Upper lobe of left lung (tissue), 4 donors: ENCODE measurements at regions not wholly inside any gene's neighbourhood (a gene's known extent, or its start where the extent isn't known, plus 50 kb on each side); places are given as distances from the start of the nearest gene placed in this dataset.

Experiments used
- EP300 ChIP-seq, 4 donors: sonication (generic); formaldehyde crosslinking; IDR thresholded peaks; one replicate each; pipeline ENCODE4 v1.5.1; 2017; ENCODE audit warnings: antibody characterized with exemption in 4 of 4, control low read depth in 2 of 4
- POLR2A ChIP-seq, 4 donors: fragments of 450-650 bp; IDR thresholded peaks; one replicate each; pipeline ENCODE4 v1.5.1; 2016 to 2017; ENCODE audit warnings: antibody characterized with exemption in 4 of 4, mild to moderate bottlenecking in 2 of 4
- POLR2AphosphoS5 ChIP-seq, 2 donors: sonication (generic); formaldehyde crosslinking; IDR thresholded peaks; one replicate each; pipeline ENCODE4 v1.5.1; 2017; ENCODE audit warnings: antibody characterized with exemption in 2 of 2
- TF ChIP-seq, protein P1 (sequence below), 6 experiments: fragments of 450-650 bp in 4 of 6; fragments of 200-600 bp in 2 of 6; sonication (generic) in 2 of 6; IDR thresholded peaks; one replicate each; pipeline ENCODE4 v1.5.1; 2016 to 2019; ENCODE audit warnings: antibody characterized with exemption in 6 of 6

GRCh38 chr7:159210581-159211235 lies 66.0 kb upstream of the VIPR2 start:
- TF ChIP-seq, protein P1, sequence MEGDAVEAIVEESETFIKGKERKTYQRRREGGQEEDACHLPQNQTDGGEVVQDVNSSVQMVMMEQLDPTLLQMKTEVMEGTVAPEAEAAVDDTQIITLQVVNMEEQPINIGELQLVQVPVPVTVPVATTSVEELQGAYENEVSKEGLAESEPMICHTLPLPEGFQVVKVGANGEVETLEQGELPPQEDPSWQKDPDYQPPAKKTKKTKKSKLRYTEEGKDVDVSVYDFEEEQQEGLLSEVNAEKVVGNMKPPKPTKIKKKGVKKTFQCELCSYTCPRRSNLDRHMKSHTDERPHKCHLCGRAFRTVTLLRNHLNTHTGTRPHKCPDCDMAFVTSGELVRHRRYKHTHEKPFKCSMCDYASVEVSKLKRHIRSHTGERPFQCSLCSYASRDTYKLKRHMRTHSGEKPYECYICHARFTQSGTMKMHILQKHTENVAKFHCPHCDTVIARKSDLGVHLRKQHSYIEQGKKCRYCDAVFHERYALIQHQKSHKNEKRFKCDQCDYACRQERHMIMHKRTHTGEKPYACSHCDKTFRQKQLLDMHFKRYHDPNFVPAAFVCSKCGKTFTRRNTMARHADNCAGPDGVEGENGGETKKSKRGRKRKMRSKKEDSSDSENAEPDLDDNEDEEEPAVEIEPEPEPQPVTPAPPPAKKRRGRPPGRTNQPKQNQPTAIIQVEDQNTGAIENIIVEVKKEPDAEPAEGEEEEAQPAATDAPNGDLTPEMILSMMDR (IDR thresholded peaks at IDR 0.05) = no peak
- TF ChIP-seq POLR2AphosphoS5 (IDR thresholded peaks at IDR 0.05) = no peak
- no peak for TF ChIP-seq EP300 (IDR thresholded peaks at IDR 0.05)
- no peak for TF ChIP-seq POLR2A (IDR thresholded peaks at IDR 0.05)
